Spleen (tissue), 11 donors: ENCODE measurements at regions not wholly inside any gene's neighbourhood (a gene's known extent, or its start where the extent isn't known, plus 50 kb on each side); places are given as distances from the start of the nearest gene placed in this dataset.

Source experiments
- DNase-seq: peaks from one replicate; pipeline ENCODE4 v3.0.0-alpha.2; 2020
- H3K27ac ChIP-seq, 8 donors: fragments of 200-600 bp; sonication (generic) in 7 of 8; 1 replicate in 4 of 8; 2 replicates in 4 of 8; pipeline versions ENCODE4 v1.5.0 to v1.8.0; 2016 to 2021; ENCODE audit warnings: inconsistent platforms in 4 of 8, mild to moderate bottlenecking in 4 of 8, moderate library complexity in 1 of 8
- H3K27me3 ChIP-seq, 7 donors: fragments of 200-600 bp; sonication (generic) in 6 of 7; replicated peaks in 1 of 7; 1 replicate in 4 of 7; 2 replicates in 3 of 7; pipeline versions ENCODE4 v1.5.0 to v1.8.0; 2016 to 2021; ENCODE audit warnings: inconsistent platforms in 3 of 7, mild to moderate bottlenecking in 1 of 7
- H3K36me3 ChIP-seq, 6 donors: fragments of 200-600 bp; sonication (generic) in 5 of 6; 1 replicate in 4 of 6; 2 replicates in 2 of 6; pipeline versions ENCODE4 v1.5.0 to v1.8.0; 2016 to 2021; ENCODE audit warnings: inconsistent platforms in 2 of 6
- H3K4me1 ChIP-seq, 6 donors: fragments of 200-600 bp; sonication (generic) in 5 of 6; 1 replicate in 3 of 6; 2 replicates in 3 of 6; pipeline versions ENCODE4 v1.5.0 to v1.8.0; 2016 to 2021; ENCODE audit warnings: inconsistent platforms in 3 of 6
- H3K4me3 ChIP-seq, 8 donors: fragments of 200-600 bp; sonication (generic) in 7 of 8; 1 replicate in 4 of 8; 2 replicates in 4 of 8; pipeline versions ENCODE4 v1.5.0 to v1.8.0; 2016 to 2021; ENCODE audit warnings: inconsistent platforms in 4 of 8, mild to moderate bottlenecking in 4 of 8, moderate library complexity in 2 of 8
- H3K9me3 ChIP-seq, 8 donors: fragments of 200-600 bp; sonication (generic) in 7 of 8; 1 replicate in 4 of 8; 2 replicates in 4 of 8; pipeline versions ENCODE4 v1.5.0 to v1.8.0; 2016 to 2021; ENCODE audit warnings: inconsistent platforms in 4 of 8
- POLR2A ChIP-seq, 3 donors: fragments of 450-650 bp; IDR thresholded peaks; one replicate each; pipeline ENCODE4 v1.5.1; 2017; ENCODE audit warnings: antibody characterized with exemption in 3 of 3, mild to moderate bottlenecking in 1 of 3
- POLR2AphosphoS5 ChIP-seq, 3 donors: sonication (generic); formaldehyde crosslinking; IDR thresholded peaks; one replicate each; pipeline ENCODE4 v1.5.1; 2017; ENCODE audit warnings: antibody characterized with exemption in 3 of 3
- WGBS, 5 donors: extraction: QIAGEN DNeasy Blood & Tissue Kit in 3 of 5; methylation state at CpG; one replicate each; pipeline versions ENCODE4 v1.1.5 to v1.1.7; 2013 to 2018; 5-methylcytosine and 5-hydroxymethylcytosine counted together
- intact Hi-C: fragments of 100-400 bp; cut with DNase I; formaldehyde crosslinking; loops from one replicate; pipeline ENCODE4 v1.15.0; 2023; ENCODE audit warnings: low total_unique reads
- TF ChIP-seq, protein P1 (sequence below), 11 experiments: fragments of 200-600 bp in 7 of 11; fragments of 450-650 bp in 4 of 11; sonication (generic) in 4 of 11; IDR thresholded peaks in 8 of 11; conservative IDR thresholded peaks in 3 of 11; 1 replicate in 7 of 11; 2 replicates in 4 of 11; pipeline versions ENCODE4 v1.4.0 to v1.8.0; 2016 to 2021; ENCODE audit warnings: antibody characterized with exemption in 11 of 11, inconsistent platforms in 4 of 11, mild to moderate bottlenecking in 1 of 11
- donor health status: healthy with polysubstance abuse.
- donor health status: DM: no; HTN: no; CAD: no; lungs with moderate emphysema.
- donor health status: DM: no; HTN: no; CAD: no.
- donor health status: Bipolar disorder and iron deficiency.
- donor health status: healthy.
- donor health status: DM: no; HTN: no; CAD: no.
- donor health status: DM: yes; HTN: yes; CAD: no.

DNA sequence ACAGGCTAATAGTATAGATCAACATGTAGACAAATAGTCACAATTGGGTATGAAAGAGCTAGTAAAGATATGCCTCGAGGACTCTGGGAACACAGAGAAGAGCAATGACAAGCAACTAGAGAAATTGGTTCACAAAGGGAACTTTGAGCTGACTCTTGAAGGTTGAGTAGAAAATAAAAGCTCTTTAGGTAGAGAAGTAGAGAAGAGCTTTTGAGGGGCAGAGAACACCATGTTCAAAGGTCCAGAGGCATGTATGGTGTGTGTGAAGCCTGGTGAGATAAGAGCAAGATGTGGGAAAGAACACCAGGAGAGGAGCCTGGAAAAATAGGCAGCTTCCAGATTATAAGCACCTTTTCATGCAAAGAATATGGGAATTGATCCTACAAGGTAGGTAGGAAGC lies 109.7 kb upstream of the MAGI3 start:
- H3K4me3 ChIP-seq = no peak overlapping the region
- H3K4me1 ChIP-seq = no peaks in the 10 kb centered on the region
- no peaks in the 10 kb centered on the region for H3K9me3 ChIP-seq
- no peak for DNase-seq
- H3K27ac ChIP-seq = no peak overlapping the region
- TF ChIP-seq POLR2A (IDR thresholded peaks at IDR 0.05) (no peak), POLR2AphosphoS5 (IDR thresholded peaks at IDR 0.05) (no peak)
- TF ChIP-seq, protein P1, sequence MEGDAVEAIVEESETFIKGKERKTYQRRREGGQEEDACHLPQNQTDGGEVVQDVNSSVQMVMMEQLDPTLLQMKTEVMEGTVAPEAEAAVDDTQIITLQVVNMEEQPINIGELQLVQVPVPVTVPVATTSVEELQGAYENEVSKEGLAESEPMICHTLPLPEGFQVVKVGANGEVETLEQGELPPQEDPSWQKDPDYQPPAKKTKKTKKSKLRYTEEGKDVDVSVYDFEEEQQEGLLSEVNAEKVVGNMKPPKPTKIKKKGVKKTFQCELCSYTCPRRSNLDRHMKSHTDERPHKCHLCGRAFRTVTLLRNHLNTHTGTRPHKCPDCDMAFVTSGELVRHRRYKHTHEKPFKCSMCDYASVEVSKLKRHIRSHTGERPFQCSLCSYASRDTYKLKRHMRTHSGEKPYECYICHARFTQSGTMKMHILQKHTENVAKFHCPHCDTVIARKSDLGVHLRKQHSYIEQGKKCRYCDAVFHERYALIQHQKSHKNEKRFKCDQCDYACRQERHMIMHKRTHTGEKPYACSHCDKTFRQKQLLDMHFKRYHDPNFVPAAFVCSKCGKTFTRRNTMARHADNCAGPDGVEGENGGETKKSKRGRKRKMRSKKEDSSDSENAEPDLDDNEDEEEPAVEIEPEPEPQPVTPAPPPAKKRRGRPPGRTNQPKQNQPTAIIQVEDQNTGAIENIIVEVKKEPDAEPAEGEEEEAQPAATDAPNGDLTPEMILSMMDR (IDR thresholded peaks at IDR 0.05 in 8 of 11, conservative IDR thresholded peaks at IDR 0.05 in 3 of 11) = no peak
- 64 to 95% (median 80%) methylated on average over 1 of the region's 1 CpG for WGBS, 5 donors
- H3K36me3 ChIP-seq = no peaks in the 10 kb centered on the region
- intact Hi-C loops = no loop called here
- peaks cover 0 to 8% (median 0%) of the 10 kb centered on the region in 7 donors for H3K27me3 ChIP-seq

DNA sequence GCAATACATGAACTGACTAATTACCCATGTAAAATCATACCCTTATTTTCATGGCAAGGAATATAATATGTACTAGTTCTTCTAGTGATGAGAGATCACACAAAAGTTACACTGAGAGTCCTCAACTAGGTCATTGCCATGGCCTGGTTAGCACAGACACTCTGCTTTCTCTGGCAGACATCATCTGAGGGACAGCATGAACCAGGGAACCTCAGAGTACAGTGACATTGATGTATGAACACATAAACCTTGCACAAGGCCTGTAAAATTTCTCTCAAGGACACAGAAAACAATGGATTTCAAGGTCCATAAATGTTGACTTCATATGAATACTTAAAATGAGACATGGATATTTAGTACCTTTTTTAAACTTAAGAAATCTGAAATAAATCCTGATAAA lies 108.8 kb upstream of the MAGI3 start:
- H3K4me3 ChIP-seq = no peak overlapping the region
- H3K27ac ChIP-seq = no peak overlapping the region
- no peaks in the 10 kb centered on the region for H3K9me3 ChIP-seq
- intact Hi-C loops = no loop called here
- no peaks in the 10 kb centered on the region for H3K4me1 ChIP-seq
- H3K36me3 ChIP-seq = no peaks in the 10 kb centered on the region
- peaks cover 0 to 8% (median 0%) of the 10 kb centered on the region in 7 donors for H3K27me3 ChIP-seq
- DNase-seq = no peak
- TF ChIP-seq, protein P1 (IDR thresholded peaks at IDR 0.05 in 8 of 11, conservative IDR thresholded peaks at IDR 0.05 in 3 of 11) = no peak
- TF ChIP-seq POLR2A (IDR thresholded peaks at IDR 0.05) = no peak
- no peak for TF ChIP-seq POLR2AphosphoS5 (IDR thresholded peaks at IDR 0.05)

DNA sequence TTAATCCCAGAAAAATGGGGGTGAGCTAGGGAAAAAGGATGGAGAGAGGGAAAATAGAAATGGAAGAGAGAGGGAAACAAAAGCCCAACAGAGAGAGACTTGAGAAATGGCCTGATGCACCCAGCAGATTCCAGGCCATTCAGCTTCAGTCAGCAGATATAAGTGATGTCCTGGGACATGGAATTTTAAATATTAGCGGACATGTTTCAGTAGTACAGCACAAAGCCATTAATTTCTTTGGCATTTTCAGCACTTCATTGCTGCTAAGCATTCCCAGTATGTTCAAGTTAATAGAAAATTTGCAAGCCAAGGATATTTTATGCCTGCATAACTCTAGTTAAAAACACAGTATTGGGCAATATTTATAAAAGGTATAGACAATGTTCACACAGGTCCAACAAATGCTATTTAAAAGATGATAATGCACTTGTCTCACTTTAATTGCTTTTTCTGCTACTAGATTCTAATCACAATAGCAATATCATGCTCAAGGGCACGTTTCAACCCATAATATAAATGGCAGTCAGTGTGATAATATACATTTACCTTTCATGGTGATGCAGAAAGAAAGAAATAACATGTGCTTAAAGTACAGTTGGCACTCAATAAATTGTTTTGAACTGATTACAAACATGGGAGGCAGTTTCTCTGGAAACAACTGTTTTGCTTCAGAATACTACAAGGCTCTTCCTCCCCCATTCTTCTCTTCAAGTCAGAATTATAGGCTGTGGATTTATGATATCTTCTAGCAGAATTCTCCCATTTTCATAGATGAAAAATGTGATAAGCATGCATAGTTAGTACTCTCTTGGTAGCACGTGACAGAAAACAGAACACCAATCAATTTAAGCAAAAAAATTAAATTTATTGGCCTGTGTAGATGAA lies 108.1 kb upstream of the MAGI3 start:
- intact Hi-C loops = no loop called here
- Histone ChIP-seq H3K36me3 (no peaks in the 10 kb centered on the region), H3K4me3 (no peak overlapping the region), H3K27me3 (peaks cover 0 to 6% (median 0%) of the 10 kb centered on the region in 7 donors), H3K27ac (no peak overlapping the region), H3K9me3 (no peaks in the 10 kb centered on the region), H3K4me1 (no peaks in the 10 kb centered on the region)
- DNase-seq = no peak
- TF ChIP-seq POLR2A (IDR thresholded peaks at IDR 0.05) = no peak
- TF ChIP-seq POLR2AphosphoS5 (IDR thresholded peaks at IDR 0.05) = no peak
- TF ChIP-seq, protein P1 (IDR thresholded peaks at IDR 0.05 in 8 of 11, conservative IDR thresholded peaks at IDR 0.05 in 3 of 11) = no peak
- WGBS, 5 donors = 61 to 81% (median 71%) methylated on average over 3 of the region's 3 CpGs

DNA sequence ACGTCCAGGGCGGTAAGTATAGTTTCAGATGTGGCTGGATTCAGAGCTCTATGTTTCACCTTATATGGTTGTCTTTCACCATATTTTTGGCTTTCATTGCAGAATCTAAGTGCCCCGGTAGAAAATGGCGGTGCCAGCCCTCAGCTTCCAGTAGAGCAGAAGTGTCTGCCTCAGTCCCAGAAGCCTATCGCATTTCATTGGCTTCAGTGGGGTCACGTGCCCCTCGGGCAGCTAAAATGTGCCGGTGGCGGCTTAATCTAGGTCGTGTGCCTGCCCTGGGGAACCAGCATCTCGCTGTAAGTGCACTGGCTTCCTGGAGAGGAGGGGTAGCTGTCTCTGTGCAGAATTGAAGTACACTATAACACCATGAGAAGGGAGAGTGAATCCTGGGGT lies 107.4 kb upstream of the MAGI3 start:
- 80 to 91% (median 85%) methylated on average over 11 of the region's 11 CpGs for WGBS, 5 donors
- TF ChIP-seq, protein P1 (IDR thresholded peaks at IDR 0.05 in 8 of 11, conservative IDR thresholded peaks at IDR 0.05 in 3 of 11) = no peak
- no peak for TF ChIP-seq POLR2A (IDR thresholded peaks at IDR 0.05)
- TF ChIP-seq POLR2AphosphoS5 (IDR thresholded peaks at IDR 0.05) = no peak
- Histone ChIP-seq H3K27me3 (no peaks in the 10 kb centered on the region), H3K4me1 (no peaks in the 10 kb centered on the region), H3K27ac (no peak overlapping the region), H3K9me3 (no peaks in the 10 kb centered on the region), H3K36me3 (no peaks in the 10 kb centered on the region), H3K4me3 (no peak overlapping the region)
- intact Hi-C loops = no loop called here
- DNase-seq = no peak
